Cardiac fibroblast (primary cell): ENCODE measurements at regions not wholly inside any gene's neighbourhood (a gene's known extent, or its start where the extent isn't known, plus 50 kb on each side); places are given as distances from the start of the nearest gene placed in this dataset.
A peak's percentile ranks its signal among the peaks of the same experiment; 100 is the strongest.

Source experiments
- DNase-seq, 2 donors: peaks; one replicate each; pipeline versions ENCODE4 v3.0.0 to v3.0.0-alpha.2; 2010; ENCODE audit warnings: low read depth in 2 of 2
- H3K4me3 ChIP-seq, 2 donors: replicated peaks in 1 of 2; 1 replicate in 1 of 2; 2 replicates in 1 of 2; pipeline ENCODE4 v1.5.1; 2011; ENCODE audit warnings: low read depth in 2 of 2, low read length in 2 of 2, mild to moderate bottlenecking in 2 of 2, moderate library complexity in 1 of 2
- TF ChIP-seq, protein P1 (sequence below): IDR thresholded peaks from one replicate; pipeline ENCODE4 v1.5.1; 2011; ENCODE audit warnings: low read depth, mild to moderate bottlenecking, low read length, inconsistent platforms

DNA sequence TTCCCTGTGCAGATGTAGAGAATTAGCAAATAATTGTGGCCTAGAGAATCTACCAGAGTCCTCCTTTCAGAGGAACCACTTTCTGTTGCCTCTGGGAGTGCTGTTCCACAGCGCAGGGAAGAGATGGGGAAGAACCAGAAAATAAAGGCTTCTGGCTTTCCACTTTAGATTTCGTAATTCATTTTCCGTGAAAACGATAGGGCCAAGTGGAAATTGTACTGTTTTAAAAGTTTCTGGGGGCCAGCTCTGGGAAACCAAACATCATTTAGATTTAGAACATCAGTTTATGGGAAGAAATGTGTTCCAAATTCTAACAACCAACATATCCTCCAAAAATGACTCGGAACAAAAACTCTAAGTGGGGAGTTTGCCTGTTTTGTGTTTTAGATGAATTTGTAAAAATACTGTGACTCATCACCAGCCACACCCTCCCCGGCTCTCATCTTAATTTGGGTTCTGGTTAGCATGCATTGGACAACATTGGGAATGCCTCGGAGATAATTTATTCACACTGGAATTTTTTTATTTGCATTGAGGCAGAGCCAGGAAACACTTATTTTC lies 65.2 kb upstream of the LNX1 start:
- TF ChIP-seq, protein P1, sequence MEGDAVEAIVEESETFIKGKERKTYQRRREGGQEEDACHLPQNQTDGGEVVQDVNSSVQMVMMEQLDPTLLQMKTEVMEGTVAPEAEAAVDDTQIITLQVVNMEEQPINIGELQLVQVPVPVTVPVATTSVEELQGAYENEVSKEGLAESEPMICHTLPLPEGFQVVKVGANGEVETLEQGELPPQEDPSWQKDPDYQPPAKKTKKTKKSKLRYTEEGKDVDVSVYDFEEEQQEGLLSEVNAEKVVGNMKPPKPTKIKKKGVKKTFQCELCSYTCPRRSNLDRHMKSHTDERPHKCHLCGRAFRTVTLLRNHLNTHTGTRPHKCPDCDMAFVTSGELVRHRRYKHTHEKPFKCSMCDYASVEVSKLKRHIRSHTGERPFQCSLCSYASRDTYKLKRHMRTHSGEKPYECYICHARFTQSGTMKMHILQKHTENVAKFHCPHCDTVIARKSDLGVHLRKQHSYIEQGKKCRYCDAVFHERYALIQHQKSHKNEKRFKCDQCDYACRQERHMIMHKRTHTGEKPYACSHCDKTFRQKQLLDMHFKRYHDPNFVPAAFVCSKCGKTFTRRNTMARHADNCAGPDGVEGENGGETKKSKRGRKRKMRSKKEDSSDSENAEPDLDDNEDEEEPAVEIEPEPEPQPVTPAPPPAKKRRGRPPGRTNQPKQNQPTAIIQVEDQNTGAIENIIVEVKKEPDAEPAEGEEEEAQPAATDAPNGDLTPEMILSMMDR: peak; percentile 61
- no peak overlapping the region for H3K4me3 ChIP-seq
- peak; percentile 57 to 80 for DNase-seq

DNA sequence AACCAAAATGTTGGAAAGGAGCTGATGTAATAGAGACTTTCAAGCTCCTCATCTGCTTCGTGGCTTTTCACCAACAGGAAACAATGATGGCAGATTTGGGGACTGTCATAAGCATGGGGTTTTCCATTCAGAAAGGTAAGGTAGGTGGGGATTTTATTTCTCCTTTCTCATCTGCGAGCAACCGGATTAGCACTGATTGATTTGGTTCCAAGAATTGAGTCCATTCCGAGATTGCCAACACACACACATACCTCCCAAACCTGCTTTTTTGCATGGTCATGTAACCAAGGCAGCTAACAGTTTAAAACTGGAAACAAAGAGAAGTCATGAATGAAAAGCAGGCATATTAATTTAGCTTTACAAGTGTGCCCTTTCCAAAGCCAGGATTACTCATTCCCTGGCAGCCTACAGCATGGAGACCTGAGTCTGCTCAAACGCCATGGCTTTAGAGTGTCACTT lies 63.0 kb upstream of the LNX1 start:
- DNase-seq: peak; percentile 24 to 60
- TF ChIP-seq, protein P1: no peak
- no peak overlapping the region for H3K4me3 ChIP-seq

DNA sequence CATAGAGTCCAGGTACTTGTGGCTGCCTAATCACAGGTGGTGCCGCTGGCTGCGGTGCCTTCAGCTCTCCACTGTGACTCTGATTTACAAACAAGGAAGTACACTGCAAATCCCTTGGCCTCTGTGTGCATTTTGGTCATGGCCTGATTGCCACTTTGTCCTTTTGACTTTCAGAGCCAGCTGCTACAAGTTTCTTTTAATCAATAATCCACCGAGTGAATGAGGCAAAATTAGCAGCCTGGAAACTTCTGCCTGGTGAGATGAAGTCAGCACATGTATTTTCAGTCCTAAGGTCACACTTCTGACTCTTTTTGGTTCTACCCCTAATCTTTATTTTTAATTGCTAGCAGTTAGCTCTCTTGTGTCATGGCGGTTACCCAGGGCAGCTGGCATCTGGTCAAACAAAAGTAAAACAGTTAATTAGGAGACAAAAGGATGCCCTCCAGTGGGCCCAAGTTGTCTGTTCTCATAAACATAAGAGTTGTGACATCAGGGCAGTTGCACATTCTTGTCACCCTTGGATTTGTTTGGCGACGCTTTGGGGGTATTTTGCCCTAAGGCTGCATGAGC lies 62.3 kb upstream of the LNX1 start:
- TF ChIP-seq, protein P1: no peak
- no peak overlapping the region for H3K4me3 ChIP-seq
- DNase-seq: peak; percentile 31 to 48

DNA sequence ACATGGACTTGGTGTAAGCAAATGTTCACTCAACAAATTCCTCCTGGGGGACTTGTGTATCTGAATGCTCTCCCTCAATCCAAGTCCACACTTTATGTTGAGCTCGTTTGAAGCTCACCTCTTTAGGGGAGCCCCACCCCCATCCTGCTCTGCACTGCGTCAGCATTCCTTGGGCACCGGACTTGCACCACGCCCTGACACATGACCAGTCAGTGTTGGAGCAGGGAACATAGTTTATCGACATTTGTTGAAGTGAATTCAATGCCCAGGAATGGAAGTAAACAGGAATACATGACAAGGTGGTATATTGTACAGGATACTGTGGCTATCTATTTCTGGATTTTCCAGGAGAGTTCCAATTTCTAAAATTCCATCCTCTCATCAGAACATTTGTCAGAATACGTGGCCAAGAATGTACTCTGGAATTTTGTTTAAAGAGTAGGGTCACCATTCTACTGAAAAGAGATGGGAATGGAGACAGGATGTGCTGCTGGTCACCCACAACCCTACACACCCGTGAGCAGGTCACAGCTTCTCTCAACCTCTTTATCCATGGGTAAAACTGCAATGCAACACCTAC lies 60.0 kb upstream of the LNX1 start:
- TF ChIP-seq, protein P1: no peak
- H3K4me3 ChIP-seq: no peak overlapping the region
- DNase-seq: peak; percentile 10 to 29

DNA sequence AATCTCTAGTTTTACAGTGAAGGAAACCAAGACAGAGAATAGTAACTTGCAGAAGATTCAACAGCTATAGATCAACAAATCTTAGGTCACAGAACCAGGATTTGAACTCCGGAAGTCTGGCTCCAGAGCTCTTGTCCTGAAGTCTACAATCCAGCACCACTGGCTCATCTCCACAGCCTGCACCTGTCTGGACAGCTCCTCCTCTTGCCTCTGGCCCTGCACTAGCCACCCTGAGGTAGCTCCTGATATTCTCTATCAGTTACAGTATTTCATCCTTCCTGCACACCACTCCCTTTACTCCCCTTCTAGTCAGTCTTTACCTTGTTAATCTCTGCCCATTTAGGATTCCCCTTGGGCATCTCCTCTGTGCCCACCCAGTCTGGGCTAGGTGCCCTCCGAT lies 58.1 kb upstream of the LNX1 start:
- no peak overlapping the region for H3K4me3 ChIP-seq
- DNase-seq: no peak
- TF ChIP-seq, protein P1: no peak

DNA sequence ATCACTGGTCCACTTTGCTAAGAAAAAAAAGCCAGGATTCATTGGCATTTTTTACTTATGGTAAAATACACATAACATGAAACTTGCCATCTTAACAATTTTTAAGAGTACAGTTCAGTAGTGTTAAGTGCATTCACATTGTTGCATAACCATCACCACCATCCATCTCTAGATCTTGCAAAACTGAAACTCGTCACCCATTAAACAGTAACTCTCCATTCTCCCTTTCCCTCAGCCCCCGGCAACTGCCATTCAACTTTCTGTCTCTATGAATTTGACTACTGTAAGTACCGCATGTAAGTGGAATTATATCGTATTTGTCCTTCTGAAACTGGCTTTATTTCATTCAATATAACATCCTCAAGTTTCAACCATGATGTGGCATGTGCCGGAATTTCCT lies 56.3 kb upstream of the LNX1 start:
- H3K4me3 ChIP-seq: no peak overlapping the region
- DNase-seq: no peak
- TF ChIP-seq, protein P1: no peak

DNA sequence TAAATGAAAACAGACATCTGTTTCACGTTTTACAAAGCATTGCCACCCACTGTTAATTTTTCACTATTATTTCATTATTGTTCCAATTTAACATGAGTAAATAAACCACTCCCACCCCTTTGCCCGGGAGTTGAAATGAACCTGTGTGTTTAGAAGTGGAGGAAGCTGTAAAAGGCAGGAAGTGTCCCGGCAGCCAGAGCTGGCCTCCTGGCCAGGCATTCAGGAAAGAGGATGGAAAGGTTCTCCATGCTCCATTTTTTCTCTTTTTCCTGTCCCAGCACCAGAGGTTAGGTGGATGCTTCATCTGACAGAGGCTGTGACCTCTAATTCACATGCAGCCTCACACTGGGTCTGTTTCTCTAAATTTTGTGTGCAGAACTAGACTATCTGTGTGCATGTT lies 55.5 kb upstream of the LNX1 start:
- H3K4me3 ChIP-seq: no peak overlapping the region
- TF ChIP-seq, protein P1: no peak
- no peak for DNase-seq
